ENCODE measurements at regions not wholly inside any gene's neighbourhood (a gene's known extent, or its start where the extent isn't known, plus 50 kb on each side); places are given as distances from the start of the nearest gene placed in this dataset.

DNA sequence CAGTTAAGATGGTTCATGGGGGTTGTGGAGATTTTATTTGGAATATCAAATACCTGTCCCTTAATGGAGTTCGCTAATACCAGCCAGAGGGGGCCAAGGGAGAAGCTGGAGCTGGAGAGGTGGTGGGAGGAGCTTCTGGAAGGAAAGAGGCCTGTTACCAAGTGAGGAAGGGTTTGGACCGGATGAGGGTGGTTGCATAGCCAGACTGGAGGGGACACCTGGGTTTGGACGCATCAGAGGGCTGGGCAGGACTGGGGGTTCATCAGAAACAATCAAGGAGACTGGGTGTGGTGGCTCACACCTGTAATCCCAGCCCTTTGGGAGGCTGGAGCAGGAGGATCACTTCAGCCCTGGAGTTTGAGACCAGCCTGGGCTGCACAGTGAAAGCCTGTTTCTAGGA, 111.8 kb upstream of the IER5L start:
- no peak for ATAC-seq
- TF ChIP-seq, protein P1, sequence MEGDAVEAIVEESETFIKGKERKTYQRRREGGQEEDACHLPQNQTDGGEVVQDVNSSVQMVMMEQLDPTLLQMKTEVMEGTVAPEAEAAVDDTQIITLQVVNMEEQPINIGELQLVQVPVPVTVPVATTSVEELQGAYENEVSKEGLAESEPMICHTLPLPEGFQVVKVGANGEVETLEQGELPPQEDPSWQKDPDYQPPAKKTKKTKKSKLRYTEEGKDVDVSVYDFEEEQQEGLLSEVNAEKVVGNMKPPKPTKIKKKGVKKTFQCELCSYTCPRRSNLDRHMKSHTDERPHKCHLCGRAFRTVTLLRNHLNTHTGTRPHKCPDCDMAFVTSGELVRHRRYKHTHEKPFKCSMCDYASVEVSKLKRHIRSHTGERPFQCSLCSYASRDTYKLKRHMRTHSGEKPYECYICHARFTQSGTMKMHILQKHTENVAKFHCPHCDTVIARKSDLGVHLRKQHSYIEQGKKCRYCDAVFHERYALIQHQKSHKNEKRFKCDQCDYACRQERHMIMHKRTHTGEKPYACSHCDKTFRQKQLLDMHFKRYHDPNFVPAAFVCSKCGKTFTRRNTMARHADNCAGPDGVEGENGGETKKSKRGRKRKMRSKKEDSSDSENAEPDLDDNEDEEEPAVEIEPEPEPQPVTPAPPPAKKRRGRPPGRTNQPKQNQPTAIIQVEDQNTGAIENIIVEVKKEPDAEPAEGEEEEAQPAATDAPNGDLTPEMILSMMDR (IDR thresholded peaks at IDR 0.05): no peak
- TF ChIP-seq POLR2A (IDR thresholded peaks at IDR 0.05): no peak
- peak in 1 of 5 donors; percentile 3 for DNase-seq
- no peaks in the 10 kb centered on the region for H3K27me3 ChIP-seq
- 80 to 93% (median 83%) methylated on average over 3 of the region's 3 CpGs for WGBS, 4 donors
- no peaks in the 10 kb centered on the region for H3K36me3 ChIP-seq
- no peak overlapping the region for H3K27ac ChIP-seq
- no peaks in the 10 kb centered on the region for H3K4me1 ChIP-seq
- no peak overlapping the region for H3K4me3 ChIP-seq
- intact Hi-C loops (cut with DNase I): no loop called here
- no peaks in the 10 kb centered on the region for H3K9me3 ChIP-seq

DNA sequence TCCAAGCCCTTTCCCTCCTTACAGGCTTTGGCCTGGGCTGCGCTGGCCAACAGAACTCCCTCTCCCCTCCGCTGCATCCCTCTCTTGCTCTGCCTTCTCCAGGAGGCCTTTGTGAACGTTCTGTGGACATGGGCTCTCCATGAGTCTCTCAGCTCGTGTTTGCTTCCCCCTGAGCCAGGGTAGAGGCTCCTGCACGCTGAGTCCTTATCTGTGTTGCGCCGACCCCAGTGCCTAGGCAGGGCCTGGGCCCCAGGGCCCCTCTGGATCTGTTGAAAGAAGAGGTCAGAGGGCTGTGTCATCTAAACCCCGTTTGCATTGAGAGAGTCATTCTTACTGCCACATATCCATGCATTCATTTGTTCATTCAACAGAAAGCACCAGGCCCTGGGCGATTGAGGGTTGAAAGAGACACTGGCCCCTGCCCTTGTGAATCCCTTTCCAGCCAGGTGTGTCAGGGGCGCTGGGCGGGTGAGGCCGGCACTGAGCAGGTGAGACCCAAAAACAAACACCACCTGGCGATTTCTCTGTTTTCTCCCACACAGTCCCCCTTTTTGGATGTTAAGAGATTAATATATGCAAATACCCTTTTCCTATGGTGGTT, 111.2 kb upstream of the IER5L start:
- Histone ChIP-seq H3K27ac (no peak overlapping the region), H3K36me3 (no peaks in the 10 kb centered on the region), H3K4me1 (no peaks in the 10 kb centered on the region), H3K4me3 (no peak overlapping the region), H3K27me3 (no peaks in the 10 kb centered on the region), H3K9me3 (no peaks in the 10 kb centered on the region)
- 84 to 88% (median 85%) methylated on average over 13 of the region's 13 CpGs for WGBS, 4 donors
- DNase-seq (peak in 1 of 5 donors; percentile 10), ATAC-seq (no peak)
- intact Hi-C loops (cut with DNase I): no loop called here
- TF ChIP-seq POLR2A (IDR thresholded peaks at IDR 0.05): no peak
- TF ChIP-seq, protein P1 (IDR thresholded peaks at IDR 0.05): no peak

DNA sequence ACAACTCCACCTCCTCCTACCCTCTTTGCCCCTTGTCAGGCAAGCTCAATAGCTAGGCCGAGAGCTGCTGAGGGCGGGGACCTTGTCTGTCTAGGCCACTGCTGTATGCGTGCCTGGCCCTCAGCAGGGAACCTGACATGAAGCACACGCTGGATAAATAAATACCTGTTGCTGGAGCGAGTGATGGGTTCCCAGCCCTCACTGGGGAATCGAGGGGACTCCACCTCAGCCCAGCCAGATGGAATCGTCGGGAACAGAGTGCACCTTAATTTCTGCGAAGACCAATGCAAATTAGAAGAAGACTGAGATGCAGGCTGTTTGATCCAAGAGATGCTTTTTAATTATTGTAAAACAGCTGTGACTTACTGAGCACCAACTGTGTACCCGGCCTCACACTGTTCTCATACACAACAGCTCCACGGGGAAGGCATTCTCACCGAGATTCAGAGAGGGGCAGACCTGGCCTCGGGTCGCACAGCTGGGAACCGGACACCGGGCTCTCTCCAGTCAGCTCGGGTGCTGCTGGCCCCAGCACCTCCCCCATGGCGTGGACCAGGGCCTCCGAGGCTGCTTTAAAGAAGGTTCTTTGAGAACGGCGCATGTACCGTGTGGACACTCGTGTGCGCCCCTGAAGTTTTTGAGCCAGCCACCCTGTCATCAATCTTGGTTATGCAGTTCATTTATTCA, 109.7 kb upstream of the IER5L start:
- H3K4me1 ChIP-seq: peaks cover 0 to 11% (median 0%) of the 10 kb centered on the region in 12 donors
- 81 to 89% (median 86%) methylated on average over 24 of the region's 24 CpGs for WGBS, 4 donors

More for the DNA sequence above, 109.7 kb upstream of the IER5L start:
- no peak for ATAC-seq
- intact Hi-C loops (cut with DNase I): no loop called here
- no peak overlapping the region for H3K4me3 ChIP-seq
- H3K9me3 ChIP-seq: no peaks in the 10 kb centered on the region
- H3K36me3 ChIP-seq: no peaks in the 10 kb centered on the region
- no peak for TF ChIP-seq POLR2A (IDR thresholded peaks at IDR 0.05)
- TF ChIP-seq, protein P1 (IDR thresholded peaks at IDR 0.05): no peak
- DNase-seq: peak in 1 of 5 donors; percentile 12
- H3K27me3 ChIP-seq: no peaks in the 10 kb centered on the region
- H3K27ac ChIP-seq: no peak overlapping the region

All from heart left ventricle (tissue), 16 donors.